A549 (cell line): ENCODE measurements at regions not wholly inside any gene's neighbourhood (a gene's known extent, or its start where the extent isn't known, plus 50 kb on each side); places are given as distances from the start of the nearest gene placed in this dataset.
"Not testable (repeated sequence)": the region's sequence is repeated elsewhere in the genome, so short reads cannot be mapped to it uniquely, and the experiment has no call there.

Source experiments
- CBX2 ChIP-seq: fragments of 200-600 bp; sonication (generic); IDR thresholded peaks from 2 replicates; pipeline ENCODE4 v1.6.1; 2016; ENCODE audit warnings: low read depth, mild to moderate bottlenecking, borderline replicate concordance
- EHF ChIP-seq: fragments of 250-450 bp; sonication (Bioruptor Pico); IDR thresholded peaks from 2 replicates; pipeline ENCODE4 v1.5.0; 2020; ENCODE audit warnings: mild to moderate bottlenecking
- HOXA7 ChIP-seq: fragments of 250-450 bp; sonication (Bioruptor Pico); IDR thresholded peaks from 2 replicates; pipeline ENCODE4 v1.5.0; 2020; ENCODE audit warnings: mild to moderate bottlenecking, moderate library complexity
- KDM5A ChIP-seq: fragments of 200-600 bp; sonication (generic); IDR thresholded peaks from 2 replicates; pipeline ENCODE4 v1.6.1; 2016; ENCODE audit warnings: antibody characterized with exemption, mild to moderate bottlenecking
- MAFK ChIP-seq: fragments of 450-650 bp; IDR thresholded peaks from 2 replicates; pipeline ENCODE4 v1.6.1; 2014; ENCODE audit not compliant: partially characterized antibody
- MAZ ChIP-seq: fragments of 150-350 bp; IDR thresholded peaks from 2 replicates; pipeline ENCODE4 v1.6.1; 2014; ENCODE audit warnings: antibody characterized with exemption, low read depth, low read length, borderline replicate concordance
- POLR2A ChIP-seq: IDR thresholded peaks from 2 replicates; pipeline ENCODE4 v1.6.1; 2012; ENCODE audit warnings: mild to moderate bottlenecking, low read length
- RAD21 ChIP-seq, 2 experiments: fragments of >200 bp in 1 of 2; sonication (Bioruptor Twin) in 1 of 2; formaldehyde crosslinking in 1 of 2; IDR thresholded peaks in 1 of 2; conservative IDR thresholded peaks in 1 of 2; 2 replicates in 1 of 2; 3 replicates in 1 of 2; pipeline ENCODE4 v1.6.1; 2012 to 2018; ENCODE audit warnings: inconsistent platforms in 1 of 2
- RCOR1 ChIP-seq: fragments of 150-350 bp; IDR thresholded peaks from 2 replicates; pipeline ENCODE4 v1.6.1; 2014; ENCODE audit warnings: antibody characterized with exemption, low read length, low read depth
- TFCP2L1 ChIP-seq: fragments of 250-450 bp; sonication (Bioruptor Pico); IDR thresholded peaks from 2 replicates; pipeline ENCODE4 v1.5.0; 2021; ENCODE audit warnings: mild to moderate bottlenecking
- TP53 ChIP-seq: fragments of 250-450 bp; sonication (Bioruptor Pico); IDR thresholded peaks from 2 replicates; pipeline ENCODE4 v1.5.0; 2021; ENCODE audit warnings: mild to moderate bottlenecking, moderate library complexity
- TF ChIP-seq, protein P1 (sequence below): fragments of >200 bp; sonication (Bioruptor Twin); formaldehyde crosslinking; IDR thresholded peaks from 3 replicates; pipeline ENCODE4 v1.5.1; 2016
- TF ChIP-seq, protein P2 (sequence below): fragments of 450-650 bp; IDR thresholded peaks from 2 replicates; pipeline ENCODE4 v1.6.1; 2014; ENCODE audit warnings: antibody characterized with exemption

DNA sequence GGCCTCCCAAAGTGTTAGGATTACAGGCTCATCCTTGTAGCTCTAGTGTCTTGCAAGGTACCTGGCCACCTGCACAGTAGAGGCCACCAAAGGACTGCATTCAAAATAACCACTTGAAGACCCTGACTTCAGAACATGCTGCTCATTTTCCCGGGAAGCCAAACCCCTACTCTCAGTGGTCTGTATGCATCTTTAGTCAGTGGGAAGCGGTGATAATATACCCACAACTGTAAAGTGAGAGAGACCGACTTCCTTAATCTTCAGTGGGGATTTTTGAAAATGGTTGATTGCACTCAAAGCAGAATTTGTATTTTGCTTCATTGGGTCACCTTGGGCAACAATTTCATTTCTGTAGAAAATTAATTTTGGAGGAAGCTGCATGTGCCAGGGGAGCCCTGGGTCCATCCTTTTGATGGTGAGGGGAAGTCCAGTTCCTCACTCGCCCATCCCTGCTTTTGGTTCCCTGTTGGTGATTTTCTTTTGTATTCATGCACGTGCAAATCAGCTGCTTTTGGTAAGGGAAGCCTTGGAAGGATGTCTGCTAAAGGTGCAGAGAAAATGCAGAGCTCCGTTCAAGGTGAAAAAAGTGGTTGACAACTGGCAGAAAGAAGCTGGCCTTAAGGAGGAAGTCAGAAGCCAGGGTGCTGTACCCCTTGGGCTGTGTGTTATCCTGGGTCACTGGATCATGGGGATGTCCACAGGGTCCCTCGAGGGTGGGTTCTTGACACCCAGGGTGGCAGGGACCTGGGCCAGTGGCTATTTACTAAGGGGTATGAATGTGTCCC, 59.5 kb downstream of the NPIPB11 start:
- TF ChIP-seq, protein P1, sequence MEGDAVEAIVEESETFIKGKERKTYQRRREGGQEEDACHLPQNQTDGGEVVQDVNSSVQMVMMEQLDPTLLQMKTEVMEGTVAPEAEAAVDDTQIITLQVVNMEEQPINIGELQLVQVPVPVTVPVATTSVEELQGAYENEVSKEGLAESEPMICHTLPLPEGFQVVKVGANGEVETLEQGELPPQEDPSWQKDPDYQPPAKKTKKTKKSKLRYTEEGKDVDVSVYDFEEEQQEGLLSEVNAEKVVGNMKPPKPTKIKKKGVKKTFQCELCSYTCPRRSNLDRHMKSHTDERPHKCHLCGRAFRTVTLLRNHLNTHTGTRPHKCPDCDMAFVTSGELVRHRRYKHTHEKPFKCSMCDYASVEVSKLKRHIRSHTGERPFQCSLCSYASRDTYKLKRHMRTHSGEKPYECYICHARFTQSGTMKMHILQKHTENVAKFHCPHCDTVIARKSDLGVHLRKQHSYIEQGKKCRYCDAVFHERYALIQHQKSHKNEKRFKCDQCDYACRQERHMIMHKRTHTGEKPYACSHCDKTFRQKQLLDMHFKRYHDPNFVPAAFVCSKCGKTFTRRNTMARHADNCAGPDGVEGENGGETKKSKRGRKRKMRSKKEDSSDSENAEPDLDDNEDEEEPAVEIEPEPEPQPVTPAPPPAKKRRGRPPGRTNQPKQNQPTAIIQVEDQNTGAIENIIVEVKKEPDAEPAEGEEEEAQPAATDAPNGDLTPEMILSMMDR = not testable (repeated sequence)
- TF ChIP-seq, protein P2, sequence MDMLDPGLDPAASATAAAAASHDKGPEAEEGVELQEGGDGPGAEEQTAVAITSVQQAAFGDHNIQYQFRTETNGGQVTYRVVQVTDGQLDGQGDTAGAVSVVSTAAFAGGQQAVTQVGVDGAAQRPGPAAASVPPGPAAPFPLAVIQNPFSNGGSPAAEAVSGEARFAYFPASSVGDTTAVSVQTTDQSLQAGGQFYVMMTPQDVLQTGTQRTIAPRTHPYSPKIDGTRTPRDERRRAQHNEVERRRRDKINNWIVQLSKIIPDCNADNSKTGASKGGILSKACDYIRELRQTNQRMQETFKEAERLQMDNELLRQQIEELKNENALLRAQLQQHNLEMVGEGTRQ = not testable (repeated sequence)
- not testable (repeated sequence) for TF ChIP-seq EHF (CRISPR knock-in tag); RAD21 (conservative IDR thresholded peaks at IDR 0.05 in 1 of 2, IDR thresholded peaks at IDR 0.05 in 1 of 2); TFCP2L1 (CRISPR knock-in tag); TP53 (CRISPR knock-in tag); KDM5A; POLR2A; MAZ; CBX2; HOXA7 (CRISPR knock-in tag); RCOR1; MAFK
